HL-60 (cell line): ENCODE measurements at regions not wholly inside any gene's neighbourhood (a gene's known extent, or its start where the extent isn't known, plus 50 kb on each side); places are given as distances from the start of the nearest gene placed in this dataset.

Experiments
- DNase-seq, 2 experiments: peaks; one replicate each; pipeline ENCODE4 v3.0.0-alpha.2; 2010 to 2020; ENCODE audit warnings: low read depth in 1 of 2, low spot score in 1 of 2
- H3K27ac ChIP-seq: fragments of 250-450 bp; sonication (Bioruptor Pico); replicated peaks from 2 replicates; pipeline ENCODE4 v1.5.1; 2020; ENCODE audit warnings: mild to moderate bottlenecking, moderate library complexity
- H3K27me3 ChIP-seq: fragments of 250-450 bp; sonication (Bioruptor Pico); 2 replicates; pipeline ENCODE4 v1.5.1; 2021; ENCODE audit warnings: mild to moderate bottlenecking, moderate library complexity; ENCODE audit not compliant: insufficient read depth, poor library complexity, severe bottlenecking
- H3K4me3 ChIP-seq: replicated peaks from 2 replicates; pipeline ENCODE4 v1.5.1; 2011; ENCODE audit warnings: mild to moderate bottlenecking, control low read depth, low read length; ENCODE audit not compliant: insufficient read depth
- CTCF ChIP-seq: IDR thresholded peaks from one replicate; pipeline ENCODE4 v1.5.1; 2011; ENCODE audit warnings: low read length, control low read depth, inconsistent platforms; ENCODE audit not compliant: insufficient read depth
- GABPA ChIP-seq: IDR thresholded peaks from 2 replicates; pipeline ENCODE4 v1.6.1; 2012; ENCODE audit warnings: low read depth
- POLR2AphosphoS5 ChIP-seq: IDR thresholded peaks from 2 replicates; pipeline ENCODE4 v1.6.1; 2012; ENCODE audit warnings: low read depth
- REST ChIP-seq: IDR thresholded peaks from 2 replicates; pipeline ENCODE4 v1.6.1; 2012; ENCODE audit warnings: low read depth; ENCODE audit not compliant: insufficient replicate concordance
- SPI1 ChIP-seq: IDR thresholded peaks from 2 replicates; pipeline ENCODE4 v1.6.1; 2012; ENCODE audit warnings: low read depth, mild to moderate bottlenecking, borderline replicate concordance

DNA sequence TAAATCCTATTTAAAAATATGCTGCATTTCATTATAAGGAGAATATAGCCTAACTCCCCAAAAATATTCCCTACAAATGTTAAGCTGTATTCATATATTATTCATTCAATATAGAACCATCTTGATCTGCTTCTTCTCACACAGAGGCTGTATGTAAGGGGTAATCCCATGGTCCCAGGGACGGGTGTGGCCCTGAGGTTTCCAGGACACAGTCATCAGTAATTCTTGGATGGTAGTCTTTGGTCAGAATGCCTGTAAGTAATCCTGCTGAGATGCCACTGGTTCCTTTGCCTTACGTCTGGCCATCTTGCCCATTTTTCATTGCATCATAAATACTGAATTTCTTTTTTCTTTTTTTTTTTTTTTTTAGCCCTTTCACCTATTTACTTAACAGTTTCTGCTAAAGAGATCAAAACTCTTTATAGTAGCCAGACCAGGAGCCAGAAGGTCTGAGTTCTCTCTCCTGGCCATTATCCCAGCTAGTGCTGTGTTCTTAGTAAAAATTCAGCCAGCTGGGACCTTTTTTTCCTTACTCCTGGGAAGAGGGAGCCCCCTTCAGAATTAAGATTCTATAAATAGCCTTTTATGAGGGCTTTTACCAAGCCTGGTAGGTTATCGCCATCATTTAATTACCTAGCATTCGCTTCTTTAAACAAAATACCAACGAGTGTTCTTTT is 134.9 kb downstream of the SOX11 start:
- no peak for TF ChIP-seq CTCF
- no peak for TF ChIP-seq POLR2AphosphoS5
- TF ChIP-seq REST, result no peak
- no peak for TF ChIP-seq SPI1
- no peak for TF ChIP-seq GABPA
- no peak overlapping the region for H3K4me3 ChIP-seq
- H3K27me3 ChIP-seq, result no peaks in the 10 kb centered on the region
- DNase-seq, result no peak
- H3K27ac ChIP-seq, result no peak overlapping the region

DNA sequence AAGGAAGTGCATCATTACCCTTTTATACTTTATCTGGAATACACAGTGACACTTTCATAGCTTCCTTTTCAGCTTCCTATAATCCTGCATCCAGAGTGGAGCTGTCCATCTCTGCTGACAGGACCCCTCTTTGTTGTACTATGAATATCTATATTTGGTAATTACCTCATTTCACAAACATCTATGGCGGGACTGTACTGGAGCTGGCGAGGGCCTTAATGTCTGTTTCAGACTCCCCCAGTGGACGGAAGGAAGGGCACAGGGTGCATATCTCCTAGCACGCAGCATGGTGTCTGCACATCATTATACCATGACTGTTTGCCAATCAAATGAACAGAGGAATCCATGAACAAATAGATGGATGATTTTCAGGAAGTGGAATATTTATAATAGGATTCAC is 142.3 kb downstream of the SOX11 start:
- no peaks in the 10 kb centered on the region for H3K27me3 ChIP-seq
- H3K4me3 ChIP-seq, result no peak overlapping the region
- H3K27ac ChIP-seq, result no peak overlapping the region
- DNase-seq, result no peak
- TF ChIP-seq REST (no peak), SPI1 (no peak), POLR2AphosphoS5 (no peak), CTCF (no peak), GABPA (no peak)

DNA sequence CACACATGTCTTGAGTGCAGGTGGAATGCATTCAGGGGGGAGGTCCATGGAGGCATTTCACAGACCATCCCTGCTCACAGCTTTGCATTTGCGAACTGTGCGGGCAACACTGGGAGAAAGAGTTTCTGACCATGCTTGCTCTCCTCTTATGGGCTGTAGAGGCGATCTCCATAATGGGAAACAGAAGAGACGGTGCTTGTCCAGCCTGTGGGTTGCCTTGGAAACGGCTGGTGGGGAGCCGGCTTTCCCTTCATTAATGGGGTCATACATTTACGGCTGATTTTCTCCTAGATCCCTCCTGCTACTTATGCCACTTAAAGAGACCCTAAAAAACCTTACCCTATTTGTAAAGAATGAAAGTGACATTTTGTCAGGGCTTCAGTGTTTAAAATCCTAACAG is 147.4 kb downstream of the SOX11 start:
- no peaks in the 10 kb centered on the region for H3K27me3 ChIP-seq
- H3K27ac ChIP-seq, result no peak overlapping the region
- TF ChIP-seq CTCF, result no peak
- TF ChIP-seq GABPA, result no peak
- TF ChIP-seq REST, result no peak
- no peak for DNase-seq
- no peak overlapping the region for H3K4me3 ChIP-seq
